IMR-90 (cell line): ENCODE measurements at regions not wholly inside any gene's neighbourhood (a gene's known extent, or its start where the extent isn't known, plus 50 kb on each side); places are given as distances from the start of the nearest gene placed in this dataset.
A peak's percentile ranks its signal among the peaks of the same experiment; 100 is the strongest.

Source experiments
- ATAC-seq: fragments of 200-7000 bp; cut with Tn5 transposase; 2 replicates; pipeline ENCODE4 v1.9.1; 2020; ENCODE audit warnings: low read depth, mild to moderate bottlenecking, moderate library complexity
- BruUV-seq: library from RNA; stranded (reverse); fragments of 400-500 nt; replicated peaks from 2 replicates; lab custom pipeline; 2021; lab: Mats Ljungman, UMichigan
- CTCF ChIA-PET: fragments of 300-600 bp; formaldehyde crosslinking; extraction: SDS; loops from one replicate; lab custom pipeline; 2021; ENCODE audit warnings: antibody characterized with exemption; lab: Yijun Ruan, JAX
- POLR2A ChIA-PET: fragments of 300-600 bp; sonication (Branson Sonifier 250); formaldehyde crosslinking; loops from one replicate; lab custom pipeline; 2022; ENCODE audit warnings: antibody characterized with exemption; ENCODE audit not compliant: unreplicated experiment; lab: Charles Lee
- DNase-seq: peaks from one replicate; pipeline ENCODE4 v3.0.0; 2013
- H2AFZ ChIP-seq: replicated peaks from 2 replicates; pipeline ENCODE3; 2013; ENCODE audit warnings: low read length, mild to moderate bottlenecking; ENCODE audit not compliant: poor library complexity
- H2AK5ac ChIP-seq: 2 replicates; pipeline ENCODE4 v1.6.1; 2013; ENCODE audit warnings: low read depth, low read length, inconsistent platforms
- H2AK9ac ChIP-seq: replicated peaks from 2 replicates; pipeline ENCODE3; 2013; ENCODE audit warnings: mild to moderate bottlenecking, low read depth, low read length, moderate library complexity; ENCODE audit not compliant: poor library complexity
- H2BK120ac ChIP-seq: 2 replicates; pipeline ENCODE4 v1.6.1; 2013; ENCODE audit warnings: low read depth, low read length, inconsistent platforms
- H2BK15ac ChIP-seq: 3 replicates; pipeline ENCODE4 v1.6.1; 2013; ENCODE audit warnings: low read depth, low read length, inconsistent platforms
- H2BK20ac ChIP-seq: 2 replicates; pipeline ENCODE4 v1.6.1; 2013; ENCODE audit warnings: low read depth, mild to moderate bottlenecking, inconsistent platforms, low read length, moderate library complexity
- H2BK5ac ChIP-seq: 2 replicates; pipeline ENCODE4 v1.6.1; 2013; ENCODE audit warnings: mild to moderate bottlenecking, low read depth, low read length, inconsistent platforms; ENCODE audit not compliant: poor library complexity, severe bottlenecking
- H3K14ac ChIP-seq: replicated peaks from 2 replicates; pipeline ENCODE4 v1.6.1; 2013; ENCODE audit warnings: low read depth, low read length, inconsistent platforms
- H3K18ac ChIP-seq: 2 replicates; pipeline ENCODE4 v1.6.1; 2013; ENCODE audit warnings: low read depth, low read length, control low read depth
- H3K23ac ChIP-seq: 2 replicates; pipeline ENCODE4 v1.6.1; 2013; ENCODE audit warnings: low read depth, low read length, inconsistent platforms
- H3K27ac ChIP-seq: 2 replicates; pipeline ENCODE4 v1.5.1; 2013; ENCODE audit warnings: mild to moderate bottlenecking, control low read depth, low read length; ENCODE audit not compliant: insufficient read depth
- H3K27me3 ChIP-seq: 2 replicates; pipeline ENCODE4 v1.6.1; 2013; ENCODE audit warnings: low read length; ENCODE audit not compliant: control insufficient read depth, insufficient read depth
- H3K36me3 ChIP-seq: 2 replicates; pipeline ENCODE4 v1.6.1; 2013; ENCODE audit warnings: low read length, mixed read lengths; ENCODE audit not compliant: control insufficient read depth, insufficient read depth
- H3K4ac ChIP-seq: 2 replicates; pipeline ENCODE4 v1.6.1; 2013; ENCODE audit warnings: low read depth, low read length, inconsistent platforms
- H3K4me1 ChIP-seq: 2 replicates; pipeline ENCODE4 v1.6.1; 2013; ENCODE audit warnings: low read length, mixed read lengths; ENCODE audit not compliant: control insufficient read depth, insufficient read depth
- H3K4me2 ChIP-seq: 2 replicates; pipeline ENCODE4 v1.6.1; 2013; ENCODE audit warnings: low read depth, mild to moderate bottlenecking, control low read depth, low read length, moderate library complexity
- H3K4me3 ChIP-seq: 2 replicates; pipeline ENCODE4 v1.5.1; 2013; ENCODE audit warnings: low read depth, mild to moderate bottlenecking, control low read depth, low read length, moderate library complexity; ENCODE audit not compliant: insufficient read depth
- H3K56ac ChIP-seq: 2 replicates; pipeline ENCODE4 v1.6.1; 2013; ENCODE audit warnings: low read length, inconsistent platforms; ENCODE audit not compliant: insufficient read depth; ENCODE audit errors: extremely low read depth
- H3K79me1 ChIP-seq, 2 experiments: 2 replicates each; pipeline ENCODE4 v1.6.1; 2013; ENCODE audit warnings: low read length in 2 of 2, inconsistent platforms in 1 of 2, low read depth in 1 of 2
- H3K9ac ChIP-seq: 2 replicates; pipeline ENCODE4 v1.6.1; 2013; ENCODE audit warnings: low read depth, low read length, control low read depth
- H3K9me1 ChIP-seq: 2 replicates; pipeline ENCODE4 v1.6.1; 2013; ENCODE audit warnings: low read length, inconsistent platforms; ENCODE audit not compliant: insufficient read depth
- H3K9me3 ChIP-seq: 2 replicates; pipeline ENCODE4 v1.6.1; 2013; ENCODE audit warnings: low read length; ENCODE audit not compliant: control insufficient read depth, insufficient read depth
- H4K20me1 ChIP-seq: 2 replicates; pipeline ENCODE4 v1.6.1; 2013; ENCODE audit warnings: low read length, inconsistent platforms; ENCODE audit not compliant: insufficient read depth
- H4K5ac ChIP-seq: 2 replicates; pipeline ENCODE4 v1.6.1; 2013; ENCODE audit warnings: mild to moderate bottlenecking, low read depth, low read length, control low read depth
- H4K8ac ChIP-seq, 2 experiments: 2 replicates each; pipeline ENCODE4 v1.6.1; 2013; ENCODE audit warnings: low read depth in 2 of 2, low read length in 2 of 2, control low read depth in 1 of 2, inconsistent platforms in 1 of 2
- H4K91ac ChIP-seq: 2 replicates; pipeline ENCODE4 v1.6.1; 2013; ENCODE audit warnings: low read depth, low read length, inconsistent platforms; ENCODE audit not compliant: insufficient read depth
- BHLHE40 ChIP-seq: fragments of 150-350 bp; IDR thresholded peaks from 2 replicates; pipeline ENCODE4 v1.6.1; 2016; ENCODE audit warnings: mild to moderate bottlenecking, low read depth, low read length
- CTCF ChIP-seq: conservative IDR thresholded peaks from 2 replicates; pipeline ENCODE4 v1.5.1; 2012; ENCODE audit warnings: mild to moderate bottlenecking, low read depth, low read length, improper control_type of control experiment
- FOS ChIP-seq: fragments of 150-350 bp; IDR thresholded peaks from 2 replicates; pipeline ENCODE4 v1.6.1; 2016; ENCODE audit warnings: low read depth, low read length
- MAFK ChIP-seq: IDR thresholded peaks from 2 replicates; pipeline ENCODE4 v1.6.1; 2012; ENCODE audit warnings: low read depth, low read length, improper control_type of control experiment
- MAZ ChIP-seq: IDR thresholded peaks from 2 replicates; pipeline ENCODE4 v1.6.1; 2012; ENCODE audit warnings: low read depth, mild to moderate bottlenecking, low read length, improper control_type of control experiment, moderate library complexity, borderline replicate concordance
- MXI1 ChIP-seq: IDR thresholded peaks from 2 replicates; pipeline ENCODE4 v1.6.1; 2012; ENCODE audit warnings: low read depth, mild to moderate bottlenecking, low read length, moderate library complexity, borderline replicate concordance
- SMC3 ChIP-seq: fragments of 150-350 bp; IDR thresholded peaks from 2 replicates; pipeline ENCODE4 v1.6.1; 2016; ENCODE audit warnings: low read depth, mild to moderate bottlenecking, antibody characterized with exemption, low read length, moderate library complexity
- USF2 ChIP-seq: fragments of 150-350 bp; IDR thresholded peaks from 2 replicates; pipeline ENCODE4 v1.6.1; 2017; ENCODE audit warnings: mild to moderate bottlenecking, antibody characterized with exemption, low read length, low read depth
- WGBS, 2 experiments: methylation state at CpG; one replicate each; pipeline versions ENCODE4 v1.1.5 to v1.1.7; 2013; ENCODE audit warnings: missing lambda C conversion rate in 2 of 2; ENCODE audit not compliant: insufficient read length in 1 of 2; ENCODE audit errors: extremely low coverage in 2 of 2; 5-methylcytosine and 5-hydroxymethylcytosine counted together
- dilution Hi-C: fragments of 300-500 bp; cut with HindIII; formaldehyde crosslinking; loops from one replicate; pipeline ENCODE4 v1.14.3; 2018; ENCODE audit warnings: low sequenced_read_pairs; ENCODE audit not compliant: unreplicated experiment
- in situ Hi-C: fragments of 300-500 bp; cut with MboI; formaldehyde crosslinking; loops from 3 replicates; pipeline ENCODE4 v1.14.3; 2019; ENCODE audit warnings: low sequenced_read_pairs, inconsistent platforms, mixed read lengths
- intact Hi-C: fragments of 100-400 bp; cut with micrococcal nuclease; formaldehyde crosslinking; loops from 2 replicates; pipeline ENCODE4 v1.10.0; 2022

- TF ChIP-seq FOS (no peak), MXI1 (no peak), BHLHE40 (no peak), MAZ (no peak), SMC3 (no peak), MAFK (no peak), CTCF (no peak), USF2 (no peak)
- 75% methylated on average over 4 of the region's 12 CpGs; no CpG with 5 or more reads in 1 of the 2 experiments for WGBS, 2 experiments
- ChIA-PET CTCF (no interaction called here), POLR2A (no interaction called here)
- Histone ChIP-seq H3K14ac (no peak overlapping the region), H3K9me3 (no peaks in the 10 kb centered on the region), H3K4me3 (no peak overlapping the region), H4K20me1 (no peaks in the 10 kb centered on the region), H2AFZ (peak overlapping the region; percentile 48), H2AK5ac (no peak overlapping the region), H3K36me3 (no peaks in the 10 kb centered on the region), H3K18ac (no peak overlapping the region), H3K9me1 (no peaks in the 10 kb centered on the region), H2AK9ac (peak overlapping the region; percentile 13), H4K8ac (no peak overlapping the region), H3K79me1 (no peaks in the 10 kb centered on the region), H3K4me2 (no peak overlapping the region), H3K9ac (no peak overlapping the region), H3K4me1 (no peaks in the 10 kb centered on the region), H2BK120ac (no peak overlapping the region), H3K27me3 (peaks cover 1% of the 10 kb centered on the region; the same call in 1 of the 2 replicates), H4K91ac (no peak overlapping the region), H3K4ac (no peak overlapping the region), H2BK15ac (no peak overlapping the region), H3K23ac (no peak overlapping the region), H3K27ac (no peak overlapping the region), H2BK5ac (no peak overlapping the region), H4K5ac (no peak overlapping the region), H2BK20ac (no peak overlapping the region), H3K56ac (no peak overlapping the region)
- intact Hi-C loops, result no loop called here
- BruUV-seq, result no TSS peak
- in situ Hi-C loops, result no loop called here
- ATAC-seq, result no peak
- dilution Hi-C loops, result no loop called here
- no peak for DNase-seq
Observed at GRCh38 chr18:75521816-75522215, 94.3 kb upstream of the SMIM21 start.
